PC-9 (cell line): ENCODE measurements at regions not wholly inside any gene's neighbourhood (a gene's known extent, or its start where the extent isn't known, plus 50 kb on each side); places are given as distances from the start of the nearest gene placed in this dataset.

ENCODE experiments used
- EZH2 ChIP-seq: fragments of 200-600 bp; sonication (generic); IDR thresholded peaks from 2 replicates; pipeline ENCODE4 v1.8.0; 2017; ENCODE audit warnings: antibody characterized with exemption, low read depth
- TF ChIP-seq, protein P1 (sequence below): fragments of 200-600 bp; sonication (generic); conservative IDR thresholded peaks from 2 replicates; pipeline ENCODE4 v1.6.1; 2017; ENCODE audit warnings: mixed run types, antibody characterized with exemption, mild to moderate bottlenecking, moderate library complexity

DNA sequence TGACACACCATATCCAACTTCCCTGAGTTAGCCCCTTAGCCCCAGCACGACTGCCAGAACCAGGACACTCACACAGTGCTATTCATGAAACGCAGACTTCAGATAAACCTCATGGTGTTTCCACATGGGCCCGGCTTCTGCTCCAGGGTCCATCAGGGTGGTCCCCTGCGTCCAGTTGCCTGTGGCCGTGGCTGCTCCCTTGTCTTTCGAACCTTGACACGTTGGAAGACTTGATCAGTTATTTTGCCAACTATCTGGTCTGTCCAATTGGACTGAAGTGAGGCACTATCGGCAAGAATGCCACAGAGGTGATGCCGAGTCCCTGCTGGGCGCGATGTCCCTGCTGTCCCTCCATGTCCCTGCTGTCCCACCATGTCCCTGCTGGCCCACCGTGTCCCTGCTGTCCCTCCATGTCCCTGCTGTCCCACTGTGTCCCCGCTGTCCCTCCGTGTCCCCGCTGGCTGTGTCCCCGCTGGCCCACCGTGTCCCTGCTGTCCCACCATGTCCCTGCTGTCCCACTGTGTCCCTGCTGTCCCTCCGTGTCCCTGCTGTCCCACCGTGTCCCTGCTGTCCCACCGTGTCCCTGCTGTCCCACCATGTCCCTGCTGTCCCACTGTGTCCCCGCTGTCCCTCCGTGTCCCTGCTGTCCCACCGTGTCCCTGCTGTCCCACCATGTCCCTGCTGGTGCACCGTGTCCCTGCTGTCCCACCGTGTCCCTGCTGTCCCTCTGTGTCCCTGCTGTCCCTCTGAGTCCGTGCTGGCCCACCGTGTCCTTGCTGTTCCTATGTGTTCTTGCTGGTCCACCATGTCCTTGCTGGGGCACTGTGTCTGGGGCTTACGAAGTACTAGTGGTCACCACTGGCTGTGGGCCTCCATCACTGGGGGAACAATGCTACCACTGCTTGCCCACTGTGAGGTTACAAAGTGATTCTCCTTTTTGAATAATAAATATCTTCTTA is 251.4 kb downstream of the DLL1 start:
- TF ChIP-seq, protein P1, sequence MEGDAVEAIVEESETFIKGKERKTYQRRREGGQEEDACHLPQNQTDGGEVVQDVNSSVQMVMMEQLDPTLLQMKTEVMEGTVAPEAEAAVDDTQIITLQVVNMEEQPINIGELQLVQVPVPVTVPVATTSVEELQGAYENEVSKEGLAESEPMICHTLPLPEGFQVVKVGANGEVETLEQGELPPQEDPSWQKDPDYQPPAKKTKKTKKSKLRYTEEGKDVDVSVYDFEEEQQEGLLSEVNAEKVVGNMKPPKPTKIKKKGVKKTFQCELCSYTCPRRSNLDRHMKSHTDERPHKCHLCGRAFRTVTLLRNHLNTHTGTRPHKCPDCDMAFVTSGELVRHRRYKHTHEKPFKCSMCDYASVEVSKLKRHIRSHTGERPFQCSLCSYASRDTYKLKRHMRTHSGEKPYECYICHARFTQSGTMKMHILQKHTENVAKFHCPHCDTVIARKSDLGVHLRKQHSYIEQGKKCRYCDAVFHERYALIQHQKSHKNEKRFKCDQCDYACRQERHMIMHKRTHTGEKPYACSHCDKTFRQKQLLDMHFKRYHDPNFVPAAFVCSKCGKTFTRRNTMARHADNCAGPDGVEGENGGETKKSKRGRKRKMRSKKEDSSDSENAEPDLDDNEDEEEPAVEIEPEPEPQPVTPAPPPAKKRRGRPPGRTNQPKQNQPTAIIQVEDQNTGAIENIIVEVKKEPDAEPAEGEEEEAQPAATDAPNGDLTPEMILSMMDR = no peak
- TF ChIP-seq EZH2 = no peak
